HFF-Myc (cell line): ENCODE measurements at regions not wholly inside any gene's neighbourhood (a gene's known extent, or its start where the extent isn't known, plus 50 kb on each side); places are given as distances from the start of the nearest gene placed in this dataset.

Experiments
- DNase-seq: peaks from one replicate; pipeline ENCODE4 v3.0.0-alpha.2; 2011; ENCODE audit warnings: low read depth; ENCODE audit errors: extremely low read depth
- H3K4me3 ChIP-seq: replicated peaks from 2 replicates; pipeline ENCODE4 v1.5.1; 2011; ENCODE audit warnings: low read depth, mild to moderate bottlenecking, control low read depth, low read length
- CTCF ChIP-seq: IDR thresholded peaks from 2 replicates; pipeline ENCODE4 v1.5.1; 2012; ENCODE audit warnings: mild to moderate bottlenecking, low read depth, low read length, control low read depth; ENCODE audit errors: missing control alignments

GRCh38 chr10:56728349-56728748 lies 367.3 kb upstream of the ZWINT start:
- H3K4me3 ChIP-seq = no peak overlapping the region
- TF ChIP-seq CTCF = no peak
- no peak for DNase-seq

GRCh38 chr10:56722912-56723311 lies 361.9 kb upstream of the ZWINT start:
- H3K4me3 ChIP-seq = no peak overlapping the region
- DNase-seq = no peak
- TF ChIP-seq CTCF = no peak

GRCh38 chr10:56715262-56715661 lies 354.2 kb upstream of the ZWINT start:
- no peak for DNase-seq
- no peak overlapping the region for H3K4me3 ChIP-seq
- TF ChIP-seq CTCF = no peak

- TF ChIP-seq CTCF = no peak
- DNase-seq = no peak
- no peak overlapping the region for H3K4me3 ChIP-seq
Observed at GRCh38 chr10:56698506-56698905, 337.4 kb upstream of the ZWINT start.

GRCh38 chr10:56679578-56679977 lies 318.5 kb upstream of the ZWINT start:
- H3K4me3 ChIP-seq = no peak overlapping the region
- DNase-seq = no peak
- TF ChIP-seq CTCF = no peak

- no peak overlapping the region for H3K4me3 ChIP-seq
- DNase-seq = no peak
- no peak for TF ChIP-seq CTCF
Observed at GRCh38 chr10:56662765-56663447, 301.8 kb upstream of the ZWINT start.

GRCh38 chr10:56653289-56653688 lies 292.2 kb upstream of the ZWINT start:
- H3K4me3 ChIP-seq = no peak overlapping the region
- no peak for TF ChIP-seq CTCF
- no peak for DNase-seq
